CD14-positive monocyte (primary cell): ENCODE measurements at regions not wholly inside any gene's neighbourhood (a gene's known extent, or its start where the extent isn't known, plus 50 kb on each side); places are given as distances from the start of the nearest gene placed in this dataset.
"Not testable (repeated sequence)": the region's sequence is repeated elsewhere in the genome, so short reads cannot be mapped to it uniquely, and the experiment has no call there.

ENCODE experiments used
- DNase-seq, 3 donors: peaks; one replicate each; pipeline ENCODE4 v3.0.0-alpha.2; 2011 to 2022
- H2AFZ ChIP-seq: 2 replicates; pipeline ENCODE4 v1.6.0; 2012; ENCODE audit warnings: mild to moderate bottlenecking, low read depth, low read length, inconsistent platforms; ENCODE audit not compliant: insufficient read depth, poor library complexity, severe bottlenecking
- H3K27ac ChIP-seq, 2 donors: 1 replicate in 1 of 2; 2 replicates in 1 of 2; pipeline ENCODE4 v1.5.1; 2012 to 2013; ENCODE audit warnings: low read length in 2 of 2, control low read depth in 1 of 2, inconsistent platforms in 1 of 2, low read depth in 1 of 2, mild to moderate bottlenecking in 1 of 2
- H3K27me3 ChIP-seq, 2 donors: one replicate each; pipeline versions ENCODE4 v1.6.0 to v1.6.1; 2011 to 2013; ENCODE audit warnings: low read length in 2 of 2; ENCODE audit not compliant: control insufficient read depth in 2 of 2, insufficient read depth in 2 of 2
- H3K36me3 ChIP-seq, 2 donors: replicated peaks in 1 of 2; 1 replicate in 1 of 2; 2 replicates in 1 of 2; pipeline versions ENCODE4 v1.5.1 to v1.6.1; 2012 to 2013; ENCODE audit warnings: low read length in 2 of 2, control low read depth in 1 of 2, inconsistent platforms in 1 of 2, mild to moderate bottlenecking in 1 of 2; ENCODE audit not compliant: insufficient read depth in 2 of 2, control insufficient read depth in 1 of 2
- H3K4me1 ChIP-seq, 2 donors: 1 replicate in 1 of 2; 2 replicates in 1 of 2; pipeline versions ENCODE4 v1.5.1 to v1.6.1; 2012 to 2013; ENCODE audit warnings: low read length in 2 of 2, control low read depth in 1 of 2, inconsistent platforms in 1 of 2, mild to moderate bottlenecking in 1 of 2, moderate library complexity in 1 of 2; ENCODE audit not compliant: insufficient read depth in 2 of 2, control insufficient read depth in 1 of 2
- H3K4me2 ChIP-seq: replicated peaks from 2 replicates; pipeline ENCODE3; 2012; ENCODE audit warnings: low read length, moderate library complexity, mild to moderate bottlenecking; ENCODE audit not compliant: poor library complexity, severe bottlenecking; ENCODE audit errors: extremely low read depth
- H3K4me3 ChIP-seq, 3 experiments: fragments of 200-600 bp in 1 of 3; sonication (generic) in 1 of 3; replicated peaks in 1 of 3; 1 replicate in 2 of 3; 2 replicates in 1 of 3; pipeline ENCODE4 v1.5.1; 2011 to 2013; ENCODE audit warnings: low read length in 3 of 3, mild to moderate bottlenecking in 3 of 3, control low read depth in 2 of 3, low read depth in 2 of 3, inconsistent platforms in 1 of 3, moderate library complexity in 1 of 3
- H3K79me2 ChIP-seq: 2 replicates; pipeline ENCODE4 v1.6.0; 2012; ENCODE audit warnings: mild to moderate bottlenecking, control low read depth, inconsistent platforms, low read length, moderate library complexity; ENCODE audit not compliant: insufficient read depth
- H3K9ac ChIP-seq: 2 replicates; pipeline ENCODE4 v1.6.0; 2017; ENCODE audit warnings: low read length, mild to moderate bottlenecking; ENCODE audit not compliant: insufficient read depth, poor library complexity, severe bottlenecking
- H3K9me3 ChIP-seq, 2 donors: replicated peaks in 1 of 2; 1 replicate in 1 of 2; 2 replicates in 1 of 2; pipeline versions ENCODE4 v1.5.1 to v1.6.1; 2012 to 2013; ENCODE audit warnings: low read length in 2 of 2, control low read depth in 1 of 2; ENCODE audit not compliant: control insufficient read depth in 1 of 2, insufficient read depth in 1 of 2
- H4K20me1 ChIP-seq: 2 replicates; pipeline ENCODE4 v1.6.0; 2012; ENCODE audit warnings: mild to moderate bottlenecking, low read length, control low read depth, moderate library complexity; ENCODE audit not compliant: insufficient read depth
- H3K27ac Mint-ChIP-seq, 7 donors: one replicate each; pipeline ENCODE4 v1.8.0; 2020; ENCODE audit warnings: mild to moderate bottlenecking in 7 of 7, mixed read lengths in 7 of 7, moderate library complexity in 6 of 7, inconsistent platforms in 2 of 7
- H3K27me3 Mint-ChIP-seq, 3 donors: one replicate each; pipeline ENCODE4 v1.8.0; 2021 to 2022; ENCODE audit warnings: low read depth in 3 of 3, mild to moderate bottlenecking in 3 of 3, mixed read lengths in 3 of 3, moderate library complexity in 3 of 3, inconsistent platforms in 1 of 3
- H3K36me3 Mint-ChIP-seq, 2 donors: one replicate each; pipeline ENCODE4 v1.8.0; 2020; ENCODE audit warnings: mixed read lengths in 2 of 2, inconsistent platforms in 1 of 2, mild to moderate bottlenecking in 1 of 2
- H3K4me1 Mint-ChIP-seq: one replicate; pipeline ENCODE4 v1.8.0; 2020; ENCODE audit warnings: mild to moderate bottlenecking, mixed read lengths
- H3K4me3 Mint-ChIP-seq, 2 donors: one replicate each; pipeline ENCODE4 v1.8.0; 2020; ENCODE audit warnings: mild to moderate bottlenecking in 2 of 2, mixed read lengths in 2 of 2, moderate library complexity in 1 of 2
- H3K9me3 Mint-ChIP-seq, 7 donors: one replicate each; pipeline ENCODE4 v1.8.0; 2020 to 2022; ENCODE audit warnings: mixed read lengths in 7 of 7, mild to moderate bottlenecking in 6 of 7, moderate library complexity in 6 of 7, inconsistent platforms in 2 of 7
- CTCF ChIP-seq: fragments of 200-600 bp; IDR thresholded peaks from one replicate; pipeline ENCODE4 v1.8.0; 2022; ENCODE audit warnings: antibody characterized with exemption, mild to moderate bottlenecking
- WGBS: methylation state at CpG from one replicate; pipeline ENCODE4 v1.1.5; 2013; ENCODE audit warnings: missing lambda C conversion rate; ENCODE audit not compliant: insufficient coverage; 5-methylcytosine and 5-hydroxymethylcytosine counted together
- intact Hi-C, 2 donors: fragments of 100-400 bp; cut with micrococcal nuclease; formaldehyde crosslinking; loops; one replicate each; pipeline versions ENCODE4 v1.15.0 to v1.15.1; 2023

GRCh38 chr9:22976454-22976853 lies 529.8 kb downstream of the DMRTA1 start:
- Histone ChIP-seq H3K36me3 (no peaks in the 10 kb centered on the region), H2AFZ (no peak overlapping the region), H3K4me1 (no peaks in the 10 kb centered on the region), H3K9me3 (no peaks in the 10 kb centered on the region), H3K27ac (no peak overlapping the region), H3K27me3 (no peaks in the 10 kb centered on the region), H3K4me3 (no peak overlapping the region), H4K20me1 (no peaks in the 10 kb centered on the region), H3K4me2 (no peak overlapping the region), H3K79me2 (no peaks in the 10 kb centered on the region), H3K9ac (no peak overlapping the region)
- intact Hi-C loops = no loop called here
- Mint-ChIP-seq H3K4me1 (no peaks in the 10 kb centered on the region), H3K36me3 (no peaks in the 10 kb centered on the region), H3K27me3 (no peaks in the 10 kb centered on the region), H3K27ac (no peak overlapping the region), H3K9me3 (peaks cover 0 to 5% (median 0%) of the 10 kb centered on the region in 7 donors), H3K4me3 (no peak overlapping the region)
- no CpG with 5 or more reads among the region's 1 CpG for WGBS
- no peak for DNase-seq
- TF ChIP-seq CTCF = no peak

GRCh38 chr9:22980429-22980828 lies 533.8 kb downstream of the DMRTA1 start:
- H3K27me3 Mint-ChIP-seq, H3K27ac Mint-ChIP-seq, H3K4me2 ChIP-seq, DNase-seq, H3K36me3 Mint-ChIP-seq, H3K4me3 Mint-ChIP-seq, intact Hi-C loops, H3K36me3 ChIP-seq, H3K9ac ChIP-seq, H3K4me1 ChIP-seq, H3K9me3 ChIP-seq, H3K79me2 ChIP-seq, H3K4me3 ChIP-seq, H4K20me1 ChIP-seq, H3K27ac ChIP-seq, H3K27me3 ChIP-seq, H2AFZ ChIP-seq, H3K9me3 Mint-ChIP-seq, H3K4me1 Mint-ChIP-seq: not testable (repeated sequence)
- 100% methylated on average over 5 of the region's 13 CpGs for WGBS
